SJSA1 (cell line): ENCODE measurements at regions not wholly inside any gene's neighbourhood (a gene's known extent, or its start where the extent isn't known, plus 50 kb on each side); places are given as distances from the start of the nearest gene placed in this dataset.
"Not testable (repeated sequence)": the region's sequence is repeated elsewhere in the genome, so short reads cannot be mapped to it uniquely, and the experiment has no call there.

Experiments
- DNase-seq, 2 experiments: peaks; one replicate each; pipeline ENCODE4 v3.0.0-alpha.2; 2015 to 2020; ENCODE audit warnings: low spot score in 2 of 2, low read depth in 1 of 2
- H3K27ac ChIP-seq: fragments of 250-450 bp; sonication (Bioruptor Pico); 2 replicates; pipeline ENCODE4 v1.5.1; 2020; ENCODE audit warnings: mild to moderate bottlenecking, moderate library complexity
- H3K27me3 ChIP-seq: fragments of 250-450 bp; sonication (Bioruptor Pico); replicated peaks from 2 replicates; pipeline ENCODE4 v1.5.1; 2020; ENCODE audit warnings: mild to moderate bottlenecking, moderate library complexity
- H3K36me3 ChIP-seq: fragments of 250-450 bp; sonication (Bioruptor Pico); 2 replicates; pipeline ENCODE4 v1.5.1; 2020; ENCODE audit warnings: mild to moderate bottlenecking
- H3K4me1 ChIP-seq: fragments of 250-450 bp; sonication (Bioruptor Pico); replicated peaks from 2 replicates; pipeline ENCODE4 v1.6.1; 2021; ENCODE audit warnings: mild to moderate bottlenecking
- H3K4me3 ChIP-seq: fragments of 250-450 bp; sonication (Bioruptor Pico); 2 replicates; pipeline ENCODE4 v1.5.1; 2020; ENCODE audit warnings: mild to moderate bottlenecking
- H3K9me3 ChIP-seq: fragments of 250-450 bp; sonication (Bioruptor Pico); replicated peaks from 2 replicates; pipeline ENCODE4 v1.5.1; 2020; ENCODE audit warnings: mild to moderate bottlenecking

- Histone ChIP-seq H3K27ac (no peak overlapping the region), H3K27me3 (no peaks in the 10 kb centered on the region), H3K4me1 (peaks cover 17% of the 10 kb centered on the region), H3K36me3 (no peaks in the 10 kb centered on the region), H3K4me3 (no peak overlapping the region), H3K9me3 (no peaks in the 10 kb centered on the region)
- no peak for DNase-seq
Measured at GRCh38 chr6:14882394-14883026, 363.4 kb upstream of the JARID2 start.

DNA sequence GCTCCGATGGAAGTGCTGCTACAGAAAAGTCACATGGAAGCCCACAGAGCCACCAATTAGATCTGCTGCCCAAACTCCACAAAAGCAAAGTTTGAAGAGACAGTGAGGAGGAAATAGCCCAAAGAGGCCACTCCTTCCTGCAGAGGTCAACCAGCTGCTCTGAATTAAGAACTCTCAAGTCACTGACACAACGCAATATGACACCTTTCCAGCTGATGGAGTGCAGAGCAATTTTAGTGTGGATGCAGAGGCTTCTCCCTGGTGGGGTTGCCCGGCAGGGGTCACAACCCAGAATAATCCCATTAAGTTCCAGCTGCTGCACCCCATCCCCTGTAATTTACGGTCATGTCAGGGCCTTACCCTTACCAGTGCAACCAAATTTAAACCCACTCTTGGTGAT lies 361.9 kb upstream of the JARID2 start:
- H3K27ac ChIP-seq = no peak overlapping the region
- H3K9me3 ChIP-seq = no peaks in the 10 kb centered on the region
- no peaks in the 10 kb centered on the region for H3K27me3 ChIP-seq
- H3K4me3 ChIP-seq = no peak overlapping the region
- no peaks in the 10 kb centered on the region for H3K36me3 ChIP-seq
- DNase-seq = no peak
- H3K4me1 ChIP-seq = 0 out of 2 replicates have a peak, but pooled peaks cover 11% of the 10 kb centered on the region

- Histone ChIP-seq H3K4me3 (no peak overlapping the region), H3K4me1 (0 out of 2 replicates have a peak, but pooled peaks cover 11% of the 10 kb centered on the region), H3K36me3 (no peaks in the 10 kb centered on the region), H3K27me3 (no peaks in the 10 kb centered on the region), H3K27ac (no peak overlapping the region), H3K9me3 (0 out of 2 replicates have a peak, but pooled peaks cover 3% of the 10 kb centered on the region)
- DNase-seq = no peak
Measured at GRCh38 chr6:14885498-14885897, 360.4 kb upstream of the JARID2 start.

GRCh38 chr6:14887181-14887580 lies 358.7 kb upstream of the JARID2 start:
- H3K36me3 ChIP-seq = no peaks in the 10 kb centered on the region
- 0 out of 2 replicates have a peak, but pooled peaks cover 3% of the 10 kb centered on the region for H3K9me3 ChIP-seq
- H3K4me3 ChIP-seq = no peak overlapping the region
- no peak for DNase-seq
- 0 out of 2 replicates have a peak, but pooled peaks cover 7% of the 10 kb centered on the region for H3K4me1 ChIP-seq
- no peaks in the 10 kb centered on the region for H3K27me3 ChIP-seq
- H3K27ac ChIP-seq = no peak overlapping the region

GRCh38 chr6:14887986-14888574 lies 357.8 kb upstream of the JARID2 start:
- no peak overlapping the region for H3K4me3 ChIP-seq
- no peaks in the 10 kb centered on the region for H3K4me1 ChIP-seq
- H3K9me3 ChIP-seq = 0 out of 2 replicates have a peak, but pooled peaks cover 3% of the 10 kb centered on the region
- H3K27ac ChIP-seq = no peak overlapping the region
- no peak for DNase-seq
- no peaks in the 10 kb centered on the region for H3K27me3 ChIP-seq
- no peaks in the 10 kb centered on the region for H3K36me3 ChIP-seq

DNA sequence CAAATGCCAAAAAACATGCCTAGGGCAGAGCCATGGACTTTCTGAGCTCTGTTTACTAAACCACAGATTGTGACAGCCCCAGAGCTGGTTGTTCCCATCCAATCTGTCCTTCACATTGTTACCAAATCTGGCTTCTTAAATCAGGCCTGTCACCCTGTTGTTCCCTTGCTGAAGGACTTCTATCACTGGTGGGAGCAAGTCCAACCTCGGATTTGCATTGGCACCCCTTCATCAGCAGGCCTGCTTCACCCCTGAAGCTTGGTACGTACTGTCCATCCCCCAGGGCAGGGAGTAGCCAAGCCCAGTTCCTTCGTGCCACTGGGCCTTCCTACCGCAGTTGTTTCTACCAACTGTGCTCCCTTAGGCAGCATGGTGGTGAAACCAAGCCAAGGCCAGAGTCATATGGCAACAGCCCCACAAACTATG lies 357.3 kb upstream of the JARID2 start:
- H3K4me1 ChIP-seq = no peaks in the 10 kb centered on the region
- H3K9me3 ChIP-seq = 0 out of 2 replicates have a peak, but pooled peaks cover 3% of the 10 kb centered on the region
- no peak for DNase-seq
- no peaks in the 10 kb centered on the region for H3K36me3 ChIP-seq
- H3K4me3 ChIP-seq = no peak overlapping the region
- no peak overlapping the region for H3K27ac ChIP-seq
- no peaks in the 10 kb centered on the region for H3K27me3 ChIP-seq

- H3K4me1 ChIP-seq = no peaks in the 10 kb centered on the region
- no peaks in the 10 kb centered on the region for H3K27me3 ChIP-seq
- no peak overlapping the region for H3K27ac ChIP-seq
- no peak overlapping the region for H3K4me3 ChIP-seq
- DNase-seq = no peak
- no peaks in the 10 kb centered on the region for H3K36me3 ChIP-seq
- H3K9me3 ChIP-seq = 0 out of 2 replicates have a peak, but pooled peaks cover 3% of the 10 kb centered on the region
Measured at GRCh38 chr6:14889188-14889587, 356.7 kb upstream of the JARID2 start.

GRCh38 chr6:14889611-14890593 lies 356.0 kb upstream of the JARID2 start:
- no peak overlapping the region for H3K4me3 ChIP-seq
- 0 out of 2 replicates have a peak, but pooled peaks cover 3% of the 10 kb centered on the region for H3K9me3 ChIP-seq
- H3K27ac ChIP-seq = no peak overlapping the region
- no peaks in the 10 kb centered on the region for H3K27me3 ChIP-seq
- H3K4me1 ChIP-seq = no peaks in the 10 kb centered on the region
- no peak for DNase-seq
- H3K36me3 ChIP-seq = no peaks in the 10 kb centered on the region

GRCh38 chr6:14891820-14892375 lies 354.0 kb upstream of the JARID2 start:
- H3K27me3 ChIP-seq, H3K9me3 ChIP-seq, H3K4me3 ChIP-seq, H3K4me1 ChIP-seq, H3K36me3 ChIP-seq, DNase-seq, H3K27ac ChIP-seq: not testable (repeated sequence)

DNA sequence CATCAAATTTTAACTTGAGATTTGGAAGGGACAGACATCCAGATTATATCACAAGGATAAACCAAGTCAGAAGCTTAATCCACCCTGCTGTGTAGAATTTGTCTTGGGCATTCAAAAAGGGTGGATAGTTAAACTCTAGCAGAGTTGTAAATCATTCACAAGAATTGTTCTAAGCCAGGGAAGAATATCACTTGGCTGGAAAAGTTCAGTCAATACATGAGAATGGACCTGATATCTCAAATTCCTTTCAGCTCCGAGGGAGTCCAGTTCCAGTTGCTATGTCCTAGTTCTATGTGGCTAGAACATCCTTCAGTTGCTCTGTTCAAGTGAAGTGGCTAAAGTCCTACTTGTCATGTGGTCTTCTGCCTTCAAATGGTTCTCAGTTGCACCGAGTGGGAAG lies 351.8 kb upstream of the JARID2 start:
- Histone ChIP-seq H3K4me3 (no peak overlapping the region), H3K27me3 (no peaks in the 10 kb centered on the region), H3K36me3 (no peaks in the 10 kb centered on the region), H3K27ac (no peak overlapping the region), H3K9me3 (0 out of 2 replicates have a peak, but pooled peaks cover 3% of the 10 kb centered on the region), H3K4me1 (no peaks in the 10 kb centered on the region)
- no peak for DNase-seq

GRCh38 chr6:14896475-14896874 lies 349.4 kb upstream of the JARID2 start:
- Histone ChIP-seq H3K4me1 (no peaks in the 10 kb centered on the region), H3K36me3 (no peaks in the 10 kb centered on the region), H3K27ac (no peak overlapping the region), H3K9me3 (no peaks in the 10 kb centered on the region; the same call in 1 of the 2 replicates), H3K4me3 (no peak overlapping the region), H3K27me3 (no peaks in the 10 kb centered on the region)
- no peak for DNase-seq

- Histone ChIP-seq H3K4me3 (no peak overlapping the region), H3K9me3 (no peaks in the 10 kb centered on the region; the same call in 1 of the 2 replicates)
Measured at GRCh38 chr6:14897831-14898230, 348.0 kb upstream of the JARID2 start.

GRCh38 chr6:14899441-14899840 lies 346.4 kb upstream of the JARID2 start:
- H3K4me1 ChIP-seq, H3K36me3 ChIP-seq, H3K27ac ChIP-seq, DNase-seq, H3K4me3 ChIP-seq, H3K27me3 ChIP-seq, H3K9me3 ChIP-seq: not testable (repeated sequence)

More at GRCh38 chr6:14897831-14898230, 348.0 kb upstream of the JARID2 start:
- no peaks in the 10 kb centered on the region for H3K4me1 ChIP-seq
- no peaks in the 10 kb centered on the region for H3K36me3 ChIP-seq
- no peaks in the 10 kb centered on the region for H3K27me3 ChIP-seq
- H3K27ac ChIP-seq = no peak overlapping the region
- no peak for DNase-seq
